ENCODE measurements at regions not wholly inside any gene's neighbourhood (a gene's known extent, or its start where the extent isn't known, plus 50 kb on each side); places are given as distances from the start of the nearest gene placed in this dataset.

DNA sequence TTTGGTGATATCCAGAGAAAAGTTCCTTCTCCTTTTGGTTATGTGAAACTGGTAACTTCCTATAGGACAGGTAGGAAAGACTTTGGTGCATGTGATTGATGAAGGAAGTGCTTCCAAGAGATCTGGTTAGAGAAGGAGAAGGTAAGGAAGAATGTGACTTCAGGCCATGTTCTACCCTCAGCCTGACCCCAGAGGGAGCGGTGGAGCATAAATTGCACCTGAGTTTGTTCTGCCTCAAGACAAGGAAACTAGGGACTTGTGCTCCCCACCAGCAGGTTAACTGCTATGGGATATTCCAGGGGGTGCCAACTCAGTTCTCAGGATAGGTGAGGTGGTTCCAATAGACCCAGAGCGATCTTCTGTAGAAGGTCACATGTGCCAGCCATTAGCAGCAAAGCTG is 299.3 kb upstream of the XYLT1 start:
- no peak for DNase-seq
- WGBS, 3 donors, result 85 to 93% (median 87%) methylated on average over 2 of the region's 2 CpGs
- Histone ChIP-seq H3K4me1 (ENCODE audit: insufficient read depth) (no peaks in the 10 kb centered on the region), H3K9me3 (no peaks in the 10 kb centered on the region), H3K27ac (no peak overlapping the region), H3K4me3 (no peak overlapping the region), H3K27me3 (no peaks in the 10 kb centered on the region), H3K36me3 (no peaks in the 10 kb centered on the region)
- TF ChIP-seq POLR2A (IDR thresholded peaks at IDR 0.05) (no peak), EP300 (IDR thresholded peaks at IDR 0.05) (no peak)
- TF ChIP-seq, protein P1, sequence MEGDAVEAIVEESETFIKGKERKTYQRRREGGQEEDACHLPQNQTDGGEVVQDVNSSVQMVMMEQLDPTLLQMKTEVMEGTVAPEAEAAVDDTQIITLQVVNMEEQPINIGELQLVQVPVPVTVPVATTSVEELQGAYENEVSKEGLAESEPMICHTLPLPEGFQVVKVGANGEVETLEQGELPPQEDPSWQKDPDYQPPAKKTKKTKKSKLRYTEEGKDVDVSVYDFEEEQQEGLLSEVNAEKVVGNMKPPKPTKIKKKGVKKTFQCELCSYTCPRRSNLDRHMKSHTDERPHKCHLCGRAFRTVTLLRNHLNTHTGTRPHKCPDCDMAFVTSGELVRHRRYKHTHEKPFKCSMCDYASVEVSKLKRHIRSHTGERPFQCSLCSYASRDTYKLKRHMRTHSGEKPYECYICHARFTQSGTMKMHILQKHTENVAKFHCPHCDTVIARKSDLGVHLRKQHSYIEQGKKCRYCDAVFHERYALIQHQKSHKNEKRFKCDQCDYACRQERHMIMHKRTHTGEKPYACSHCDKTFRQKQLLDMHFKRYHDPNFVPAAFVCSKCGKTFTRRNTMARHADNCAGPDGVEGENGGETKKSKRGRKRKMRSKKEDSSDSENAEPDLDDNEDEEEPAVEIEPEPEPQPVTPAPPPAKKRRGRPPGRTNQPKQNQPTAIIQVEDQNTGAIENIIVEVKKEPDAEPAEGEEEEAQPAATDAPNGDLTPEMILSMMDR (IDR thresholded peaks at IDR 0.05), result no peak
- intact Hi-C loops (cut with DNase I), result no loop called here

DNA sequence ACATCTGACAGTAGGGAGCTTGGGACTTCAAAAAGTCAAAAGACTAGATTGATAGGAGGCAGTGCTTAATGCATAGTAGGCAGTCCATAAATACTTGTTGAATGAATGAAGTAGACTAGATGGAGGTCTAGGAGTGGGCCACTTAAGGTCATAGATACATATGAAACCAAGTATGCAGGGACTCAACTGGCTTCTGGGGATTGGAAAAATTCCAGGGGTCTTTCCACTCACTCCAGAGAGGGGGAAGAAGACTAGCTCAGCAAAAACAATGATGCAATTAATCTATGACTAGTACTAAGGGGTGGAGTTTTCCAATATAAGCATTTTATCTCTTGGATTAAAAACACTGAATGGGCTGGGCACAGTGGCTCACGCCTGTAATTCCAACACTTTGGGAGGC is 298.3 kb upstream of the XYLT1 start:
- TF ChIP-seq, protein P1 (IDR thresholded peaks at IDR 0.05), result no peak
- no peak for TF ChIP-seq EP300 (IDR thresholded peaks at IDR 0.05)
- TF ChIP-seq POLR2A (IDR thresholded peaks at IDR 0.05), result no peak
- no peak overlapping the region for H3K4me3 ChIP-seq
- H3K4me1 ChIP-seq (ENCODE audit: insufficient read depth), result no peaks in the 10 kb centered on the region
- H3K36me3 ChIP-seq, result no peaks in the 10 kb centered on the region
- H3K9me3 ChIP-seq, result no peaks in the 10 kb centered on the region
- WGBS, 3 donors, result 60 to 85% (median 78%) methylated on average over 1 of the region's 1 CpG
- no peak for DNase-seq
- intact Hi-C loops (cut with DNase I), result no loop called here
- H3K27ac ChIP-seq, result no peak overlapping the region
- H3K27me3 ChIP-seq, result no peaks in the 10 kb centered on the region

DNA sequence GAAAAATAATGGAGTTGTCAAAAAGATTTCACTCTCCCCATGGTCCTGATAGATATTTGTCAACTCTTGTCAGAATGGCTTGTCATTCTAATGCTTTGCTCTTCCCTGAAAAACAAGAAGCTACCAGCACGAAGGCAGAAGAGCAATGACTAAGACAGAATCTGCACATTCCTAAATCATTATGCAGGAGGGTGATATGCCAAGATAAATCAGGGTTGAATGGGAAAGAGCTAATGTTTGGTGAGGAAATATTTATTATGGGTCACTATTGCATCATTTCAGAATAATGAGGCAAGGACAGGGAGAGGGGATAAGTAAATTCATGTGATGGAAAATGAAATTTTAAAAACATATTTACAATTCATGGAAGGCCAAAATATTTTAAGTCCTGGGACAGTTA is 297.5 kb upstream of the XYLT1 start:
- no peak for TF ChIP-seq EP300 (IDR thresholded peaks at IDR 0.05)
- no peak for TF ChIP-seq POLR2A (IDR thresholded peaks at IDR 0.05)
- TF ChIP-seq, protein P1 (IDR thresholded peaks at IDR 0.05), result no peak
- WGBS, 3 donors, result 3 to 4% (median 4%) methylated on average over 1 of the region's 1 CpG
- DNase-seq, result no peak
- Histone ChIP-seq H3K36me3 (no peaks in the 10 kb centered on the region), H3K27me3 (no peaks in the 10 kb centered on the region), H3K4me1 (ENCODE audit: insufficient read depth) (no peaks in the 10 kb centered on the region), H3K9me3 (no peaks in the 10 kb centered on the region), H3K27ac (no peak overlapping the region), H3K4me3 (no peak overlapping the region)
- intact Hi-C loops (cut with DNase I), result no loop called here

DNA sequence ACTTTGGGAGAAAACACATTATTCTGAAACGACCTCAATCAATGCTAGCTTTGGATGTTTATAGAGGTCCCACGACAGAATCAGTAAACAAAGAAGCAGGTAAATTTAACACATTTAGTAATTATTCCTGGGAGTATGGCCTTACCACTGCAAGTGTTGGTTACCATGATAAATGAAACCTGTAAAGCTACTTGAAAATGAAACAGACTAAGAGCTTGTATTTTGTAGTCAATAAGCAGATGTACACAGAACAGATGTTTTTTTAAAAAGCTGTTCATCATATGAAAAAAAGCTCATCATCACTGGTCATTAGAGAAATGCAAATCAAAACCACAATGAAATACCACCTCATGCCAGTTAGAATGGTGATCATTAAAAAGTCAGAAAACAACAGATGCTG is 295.3 kb upstream of the XYLT1 start:
- intact Hi-C loops (cut with DNase I), result no loop called here
- Histone ChIP-seq H3K36me3 (no peaks in the 10 kb centered on the region), H3K27ac (no peak overlapping the region), H3K4me3 (no peak overlapping the region), H3K27me3 (no peaks in the 10 kb centered on the region), H3K9me3 (no peaks in the 10 kb centered on the region), H3K4me1 (ENCODE audit: insufficient read depth) (no peaks in the 10 kb centered on the region)
- DNase-seq, result no peak
- WGBS, 3 donors, result 30 to 39% (median 35%) methylated on average over 2 of the region's 2 CpGs
- TF ChIP-seq EP300 (IDR thresholded peaks at IDR 0.05) (no peak), POLR2A (IDR thresholded peaks at IDR 0.05) (no peak)
- TF ChIP-seq, protein P1 (IDR thresholded peaks at IDR 0.05), result no peak

Data from ovary (tissue), 7 donors.